Islet precursor cell (in vitro differentiated cells): ENCODE measurements at regions not wholly inside any gene's neighbourhood (a gene's known extent, or its start where the extent isn't known, plus 50 kb on each side); places are given as distances from the start of the nearest gene placed in this dataset.
"Not testable (repeated sequence)": the region's sequence is repeated elsewhere in the genome, so short reads cannot be mapped to it uniquely, and the experiment has no call there.

Experiments
- DNase-seq: peaks from one replicate; pipeline ENCODE4 v3.0.0-alpha.2; 2018

GRCh38 chr3:124043023-124043422 is 51.1 kb upstream of the ROPN1 start:
- DNase-seq = no peak

DNA sequence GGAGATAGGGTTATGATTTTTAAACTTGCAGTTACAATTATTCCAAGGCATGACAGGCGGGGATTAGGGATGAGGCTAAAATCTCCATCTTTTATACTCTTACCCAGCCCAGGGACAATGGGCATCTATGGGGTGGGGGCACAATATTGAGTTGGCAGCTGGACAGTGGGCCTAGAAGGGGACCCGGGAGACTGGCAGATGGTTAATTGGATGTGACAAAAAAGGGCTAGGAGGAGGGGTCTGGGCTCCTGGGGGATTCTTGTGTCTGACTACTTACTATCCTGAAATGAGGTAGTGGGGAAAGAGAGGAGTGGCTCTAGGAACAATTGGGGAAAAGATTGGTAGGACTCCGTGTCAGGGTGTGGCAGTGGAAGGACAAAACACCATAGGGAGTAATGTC is 53.0 kb upstream of the ROPN1 start:
- no peak for DNase-seq

DNA sequence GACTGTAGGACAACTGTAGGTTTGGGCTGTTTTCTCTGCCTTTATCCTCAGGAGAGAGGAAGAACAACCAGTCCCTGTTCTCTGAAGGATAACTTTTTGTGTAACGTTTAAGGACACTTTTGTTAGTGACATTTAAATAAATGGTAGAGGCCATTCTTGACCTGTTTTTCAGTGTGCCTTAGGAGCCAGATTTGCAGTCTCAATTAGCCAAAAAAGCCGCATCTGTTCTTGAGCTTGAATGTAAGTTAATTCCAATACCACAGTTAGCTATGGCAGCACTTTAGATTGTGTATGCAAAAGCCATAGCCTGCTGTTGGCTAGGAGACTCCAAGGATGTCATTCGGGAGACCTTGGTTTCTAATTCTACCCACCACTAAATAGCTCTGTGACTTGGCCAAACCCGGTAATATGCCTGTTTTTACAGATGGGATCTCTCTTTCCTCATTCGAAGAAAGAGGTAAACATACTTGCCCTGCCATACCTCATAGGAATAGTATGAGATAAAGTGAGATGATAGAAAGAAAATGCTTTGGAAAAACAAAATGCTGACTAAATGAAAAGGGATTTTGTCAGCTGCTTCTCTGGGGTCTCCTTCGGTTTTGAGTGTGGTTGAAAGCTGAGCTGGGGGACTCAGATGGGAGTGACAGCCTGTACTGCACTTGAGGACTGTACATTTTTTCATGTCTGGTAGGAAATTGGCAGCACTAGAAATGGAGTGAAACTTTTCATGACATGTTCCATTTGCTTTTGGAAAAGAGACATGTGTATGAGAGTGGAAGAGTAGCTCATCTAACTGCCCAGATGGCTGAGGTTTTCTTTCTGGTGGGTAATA is 57.3 kb upstream of the ROPN1 start:
- DNase-seq = no peak

GRCh38 chr3:124051636-124052035 is 59.7 kb upstream of the ROPN1 start:
- no peak for DNase-seq

DNA sequence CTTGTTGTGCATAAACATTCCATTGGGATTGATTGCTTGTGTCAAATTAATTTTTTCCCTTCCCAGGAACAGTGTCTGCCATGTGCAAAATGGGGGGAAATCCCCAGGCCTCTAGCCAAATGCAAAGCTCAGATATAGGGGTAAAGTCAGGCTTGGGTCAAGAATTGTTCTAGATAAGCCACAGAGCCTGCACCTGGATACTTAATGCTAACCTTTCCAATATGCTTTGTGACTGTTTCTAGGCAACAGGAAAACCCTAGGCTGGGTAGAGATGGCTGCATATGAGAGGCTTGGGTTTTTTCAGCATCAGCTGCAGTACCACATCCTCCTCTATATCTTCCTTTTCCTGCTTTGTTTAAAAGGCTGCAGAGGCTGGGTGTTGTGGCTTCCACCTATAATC is 61.9 kb upstream of the ROPN1 start:
- no peak for DNase-seq

DNA sequence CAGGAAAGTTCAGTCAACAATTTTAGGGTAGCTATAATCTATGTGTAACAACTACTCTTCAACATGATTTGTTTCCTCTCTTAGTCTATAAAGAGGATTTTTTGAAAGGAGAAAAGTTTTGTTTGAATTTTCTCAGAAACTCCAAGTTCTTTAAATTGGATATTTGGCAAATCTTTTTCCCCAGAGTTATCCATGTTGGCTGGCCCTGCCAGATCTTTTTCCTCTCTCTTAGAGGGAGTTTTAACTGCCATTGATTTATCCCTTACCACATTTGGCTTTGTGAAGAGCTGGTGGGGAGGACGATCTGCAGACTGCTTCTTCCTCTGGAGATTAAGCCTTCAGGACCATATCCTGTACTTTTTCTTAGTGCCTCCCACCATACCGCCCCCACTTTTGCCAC is 64.9 kb upstream of the ROPN1 start:
- no peak for DNase-seq

DNA sequence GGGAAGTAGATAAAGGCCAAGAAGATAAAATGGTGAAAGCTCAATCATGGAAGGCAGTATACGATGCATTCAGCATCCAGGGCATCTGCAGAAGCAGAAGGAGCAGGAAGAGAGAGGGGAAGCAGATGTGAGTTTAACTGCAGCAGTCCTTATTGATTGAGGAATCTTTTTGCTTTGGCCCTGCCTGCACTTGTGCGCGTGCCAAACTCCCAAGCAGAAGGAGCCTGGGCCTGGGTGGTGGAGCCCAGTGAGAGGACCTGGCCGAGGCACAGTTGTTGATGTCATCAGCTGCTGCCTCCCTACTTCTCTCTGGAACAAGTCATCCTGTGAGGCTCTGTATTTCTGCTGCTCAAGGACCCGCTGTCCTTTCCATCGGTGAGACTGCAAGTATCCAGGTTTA is 65.5 kb upstream of the ROPN1 start:
- DNase-seq = no peak

DNA sequence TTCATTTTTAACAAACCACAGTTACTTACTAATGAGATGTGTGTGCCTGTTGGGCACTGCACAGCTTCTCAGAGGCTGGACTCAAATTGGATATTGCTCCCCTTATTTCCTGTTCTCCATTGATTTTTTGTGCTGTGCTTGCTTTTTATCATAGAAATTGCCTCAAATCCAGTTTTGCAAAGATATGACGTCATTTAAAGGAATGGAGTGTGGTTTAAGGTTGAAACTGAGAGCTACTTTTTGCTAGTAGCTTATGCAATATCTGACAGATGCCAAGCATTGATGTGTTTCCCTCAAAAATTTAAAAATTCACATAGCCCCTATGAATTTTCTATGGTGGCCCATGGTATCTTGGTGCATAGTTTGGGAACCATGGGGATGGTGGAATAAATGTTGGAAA is 67.7 kb upstream of the ROPN1 start:
- no peak for DNase-seq

DNA sequence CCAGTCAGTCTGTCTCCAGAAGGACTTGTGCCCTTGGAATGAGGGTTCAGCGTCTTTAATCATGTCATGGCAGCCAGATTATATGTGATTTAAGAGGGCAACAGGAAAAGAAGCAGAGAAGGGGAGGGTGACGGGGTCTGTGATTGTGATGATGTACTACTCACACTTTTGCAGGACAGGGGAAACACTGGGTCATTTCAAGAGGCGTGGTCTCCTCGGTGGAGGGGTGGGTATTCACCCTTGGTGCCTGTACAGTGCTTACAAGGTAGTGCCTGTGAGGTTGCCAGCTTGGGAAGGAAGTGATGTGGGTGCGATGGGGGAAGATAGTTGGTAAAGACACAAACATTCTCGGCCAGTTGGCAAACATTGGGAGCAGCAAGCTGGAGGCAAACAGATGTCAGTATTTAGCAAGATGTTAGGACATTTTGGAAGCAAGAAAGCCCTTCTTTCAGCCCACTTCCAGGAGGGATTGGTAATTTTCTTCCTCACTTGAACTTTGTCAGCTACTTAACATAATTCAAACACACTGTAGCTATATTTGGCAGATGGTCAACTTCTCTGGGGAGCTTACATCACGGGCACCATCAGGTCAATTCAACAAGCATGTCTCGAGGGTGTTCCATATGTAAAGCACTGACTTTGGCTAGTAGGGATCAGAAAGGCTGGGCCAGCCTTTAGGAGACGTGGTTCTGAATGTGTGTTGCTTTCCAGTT is 71.4 kb upstream of the ROPN1 start:
- no peak for DNase-seq

- DNase-seq = no peak
Measured at GRCh38 chr3:124064050-124064449, 72.1 kb upstream of the ROPN1 start.

DNA sequence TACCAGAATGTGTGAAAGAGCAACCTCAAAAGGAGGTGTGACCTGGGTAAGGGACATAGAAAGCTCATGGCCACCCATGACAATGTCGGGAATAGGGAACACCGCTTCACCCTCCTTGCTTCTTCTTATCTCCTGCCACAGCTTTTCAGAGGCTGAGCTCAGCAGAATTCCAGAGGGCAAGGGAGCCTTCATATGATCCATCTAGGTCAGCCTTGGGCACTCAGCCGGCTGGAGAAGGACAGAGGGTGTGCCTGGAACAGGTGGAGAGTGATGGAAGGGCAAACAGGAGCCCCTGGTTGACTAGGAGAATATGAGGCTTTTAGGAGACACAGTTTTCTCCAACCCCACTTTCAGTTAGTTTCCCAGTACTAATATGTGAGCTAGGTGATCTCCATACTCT is 74.6 kb upstream of the ROPN1 start:
- DNase-seq = not testable (repeated sequence)

GRCh38 chr3:124069706-124070105 is 77.8 kb upstream of the ROPN1 start:
- DNase-seq = peak; percentile 76

DNA sequence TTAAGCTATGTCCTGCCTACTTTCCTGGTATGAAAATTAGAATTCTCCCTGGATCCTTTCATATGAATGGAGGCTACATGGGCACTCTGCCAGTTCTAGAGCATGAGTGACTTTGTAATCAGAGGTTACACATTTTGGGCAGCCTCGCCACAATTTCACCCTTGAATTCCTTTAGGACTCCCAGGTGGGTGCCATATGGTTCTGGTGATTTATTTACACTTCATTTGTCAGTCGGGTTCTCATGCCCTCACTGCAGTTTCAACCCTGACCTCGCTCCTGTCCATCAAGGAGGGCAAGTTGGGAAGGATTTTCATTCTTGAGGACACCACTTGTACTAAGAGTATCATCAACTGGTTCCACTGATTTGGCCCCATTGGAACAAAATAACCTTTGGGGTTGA is 83.2 kb upstream of the ROPN1 start:
- DNase-seq = not testable (repeated sequence)

DNA sequence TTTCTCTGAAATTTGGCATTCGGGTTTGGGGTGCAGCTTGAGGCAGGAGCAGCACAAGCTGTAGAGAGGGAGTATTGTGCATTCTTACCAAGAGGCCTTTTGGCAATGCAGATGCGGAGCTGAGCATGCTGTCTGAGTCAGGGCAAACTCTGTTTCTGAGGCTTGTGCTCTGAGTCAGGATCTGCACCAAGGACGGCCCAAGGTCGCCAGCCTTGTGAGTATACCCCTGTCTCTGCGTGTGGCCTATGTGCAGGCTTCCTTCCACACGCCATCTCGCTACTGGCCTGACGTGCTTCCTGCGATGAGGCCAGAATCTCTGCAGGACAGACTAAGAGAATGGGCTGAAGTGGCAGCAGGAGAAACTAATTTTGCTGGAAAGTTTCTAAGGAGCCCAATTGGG is 83.8 kb upstream of the ROPN1 start:
- DNase-seq = no peak

DNA sequence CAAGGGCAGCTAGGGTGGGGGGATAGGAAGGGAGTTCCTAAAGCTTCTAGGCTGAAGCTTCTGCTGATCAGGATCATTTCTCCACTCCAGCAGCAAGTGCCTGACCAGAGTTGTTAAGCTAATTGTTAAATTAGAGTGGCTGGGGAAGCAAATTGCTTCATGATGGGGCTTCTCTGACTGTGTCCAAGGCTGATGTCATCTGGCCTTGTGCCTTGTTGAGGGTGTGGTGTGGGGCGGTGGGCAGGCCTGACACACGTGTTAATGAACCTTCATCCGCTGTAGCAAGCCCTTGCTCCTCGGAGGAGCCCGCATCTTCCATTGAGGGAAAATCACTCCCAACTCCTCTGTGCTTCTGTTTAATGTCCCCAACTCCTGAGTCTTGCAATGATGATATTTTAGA is 84.3 kb upstream of the ROPN1 start:
- no peak for DNase-seq

DNA sequence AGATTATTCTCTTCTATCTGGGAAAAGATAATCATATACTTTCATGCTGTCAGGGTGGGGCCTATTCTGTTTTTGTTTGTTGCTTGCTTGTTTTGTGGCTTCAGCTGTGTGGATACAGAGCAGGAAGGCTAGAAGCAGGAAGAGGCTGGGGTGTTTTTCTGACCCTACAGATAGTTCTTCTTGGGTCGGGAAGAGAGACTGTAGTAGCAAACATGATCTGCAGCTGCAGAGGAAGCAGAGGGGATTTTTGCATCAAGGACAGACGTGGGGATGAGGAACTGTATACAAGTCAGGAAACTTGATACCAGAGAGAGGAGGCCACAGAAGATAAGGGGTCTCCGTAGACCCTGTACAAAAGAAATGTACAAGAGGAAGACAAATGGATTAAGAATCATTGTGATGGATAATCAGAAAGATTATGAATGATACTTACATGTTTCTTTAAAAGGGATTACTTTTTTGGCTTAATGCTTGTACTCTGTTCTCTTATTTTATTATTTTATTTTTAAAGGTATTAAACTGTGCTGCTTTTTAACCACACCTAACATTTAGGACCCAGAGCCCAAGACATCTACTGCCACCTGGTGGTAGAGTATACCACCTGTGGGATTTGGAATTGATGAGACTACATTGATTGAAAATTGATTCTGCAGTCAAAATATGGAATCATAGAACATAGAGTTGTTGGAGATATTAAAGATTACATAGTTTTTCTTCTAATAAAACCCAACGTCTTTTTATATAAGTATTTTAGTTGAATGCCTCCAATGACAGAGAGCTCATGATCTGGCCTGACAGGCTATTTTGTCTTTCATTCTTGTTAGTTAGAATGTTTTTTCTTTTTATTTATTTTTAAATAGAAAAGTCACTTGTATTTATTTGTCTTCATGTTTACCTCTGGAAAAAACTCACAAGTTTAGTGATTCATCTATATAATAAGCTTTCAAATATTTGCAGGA is 87.3 kb upstream of the ROPN1 start:
- DNase-seq = no peak

DNA sequence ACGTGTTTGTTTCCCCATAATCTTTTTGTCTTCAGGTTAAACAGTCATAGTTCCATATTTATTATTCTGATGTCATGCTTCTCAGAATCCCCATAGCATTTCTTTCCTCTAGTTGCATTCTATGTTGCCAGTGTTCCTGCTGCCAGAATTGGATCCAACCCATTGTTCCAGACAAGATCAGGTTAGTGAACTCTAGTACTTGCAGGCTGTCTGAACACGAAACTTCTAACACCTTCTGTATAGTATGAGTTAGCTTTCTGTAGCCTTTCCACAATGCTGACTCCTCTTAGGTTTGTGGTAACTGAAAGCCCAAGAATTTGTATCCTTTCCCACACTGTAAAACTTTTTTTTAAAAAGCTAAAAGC is 88.0 kb upstream of the ROPN1 start:
- DNase-seq = no peak

- no peak for DNase-seq
Measured at GRCh38 chr3:124082343-124082742, 90.4 kb upstream of the ROPN1 start.

- DNase-seq = no peak
Measured at GRCh38 chr3:124084022-124084881, 92.3 kb upstream of the ROPN1 start.

GRCh38 chr3:124088801-124089200 is 96.9 kb upstream of the ROPN1 start:
- no peak for DNase-seq

GRCh38 chr3:124089214-124089613 is 97.3 kb upstream of the ROPN1 start:
- DNase-seq = no peak

DNA sequence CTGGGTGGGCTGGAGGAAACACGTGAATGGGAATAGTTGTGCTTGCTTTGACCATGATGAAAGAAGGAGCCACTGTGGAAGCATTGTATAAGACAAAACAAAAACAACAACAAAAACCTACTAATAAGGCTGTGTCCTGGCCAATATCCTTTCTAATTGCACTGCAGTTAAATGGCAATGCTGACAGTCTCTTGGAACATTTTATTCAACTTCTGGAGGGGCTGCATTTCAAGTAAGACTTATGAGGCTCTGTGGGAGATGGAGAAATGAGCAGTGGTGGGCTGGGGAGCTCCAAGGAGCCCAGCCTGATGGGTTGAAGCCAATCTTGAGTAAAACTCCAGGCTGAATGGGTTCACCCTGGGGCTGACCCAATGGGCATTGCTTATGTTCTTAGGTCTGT is 99.8 kb upstream of the ROPN1 start:
- no peak for DNase-seq

GRCh38 chr3:124092811-124093210 is 100.9 kb upstream of the ROPN1 start:
- DNase-seq = no peak
